CD4-positive, alpha-beta T cell treated with Interleukin-21 for 1 hour (primary cell): ENCODE measurements at regions not wholly inside any gene's neighbourhood (a gene's known extent, or its start where the extent isn't known, plus 50 kb on each side); places are given as distances from the start of the nearest gene placed in this dataset.

Experiments used
- DNase-seq: peaks from one replicate; pipeline ENCODE4 v3.0.0-alpha.2; 2020

- no peak for DNase-seq
Measured at GRCh38 chr5:6873359-6873758, 160.1 kb downstream of the TENT4A start.

- DNase-seq = no peak
Measured at GRCh38 chr5:6875376-6875775, 162.1 kb downstream of the TENT4A start.

- DNase-seq = no peak
Measured at GRCh38 chr5:6877986-6878828, 165.0 kb downstream of the TENT4A start.

- DNase-seq = no peak
Measured at GRCh38 chr5:6885581-6885980, 172.3 kb downstream of the TENT4A start.

GRCh38 chr5:6886866-6887265 lies 173.6 kb downstream of the TENT4A start:
- DNase-seq = no peak

- no peak for DNase-seq
Measured at GRCh38 chr5:6889030-6889429, 175.8 kb downstream of the TENT4A start.

- DNase-seq = no peak
Measured at GRCh38 chr5:6899221-6899620, 186.0 kb downstream of the TENT4A start.

GRCh38 chr5:6900247-6901227 lies 187.3 kb downstream of the TENT4A start:
- no peak for DNase-seq

GRCh38 chr5:6902094-6902493 lies 188.9 kb downstream of the TENT4A start:
- no peak for DNase-seq

GRCh38 chr5:6902597-6902996 lies 189.4 kb downstream of the TENT4A start:
- no peak for DNase-seq

GRCh38 chr5:6903934-6904333 lies 190.7 kb downstream of the TENT4A start:
- no peak for DNase-seq

- no peak for DNase-seq
Measured at GRCh38 chr5:6904860-6905259, 191.6 kb downstream of the TENT4A start.

GRCh38 chr5:6905423-6905822 lies 192.2 kb downstream of the TENT4A start:
- no peak for DNase-seq

- no peak for DNase-seq
Measured at GRCh38 chr5:6905883-6906282, 192.7 kb downstream of the TENT4A start.

GRCh38 chr5:6907320-6907918 lies 194.2 kb downstream of the TENT4A start:
- DNase-seq = no peak

- DNase-seq = no peak
Measured at GRCh38 chr5:6909901-6910300, 196.7 kb downstream of the TENT4A start.

- DNase-seq = no peak
Measured at GRCh38 chr5:6910950-6911349, 197.7 kb downstream of the TENT4A start.

GRCh38 chr5:6914347-6914746 lies 201.1 kb downstream of the TENT4A start:
- no peak for DNase-seq

GRCh38 chr5:6915574-6915973 lies 202.3 kb downstream of the TENT4A start:
- no peak for DNase-seq

GRCh38 chr5:6918255-6918654 lies 205.0 kb downstream of the TENT4A start:
- no peak for DNase-seq

GRCh38 chr5:6920628-6921256 lies 207.5 kb downstream of the TENT4A start:
- DNase-seq = no peak

GRCh38 chr5:6926491-6927038 lies 213.3 kb downstream of the TENT4A start:
- no peak for DNase-seq

- DNase-seq = no peak
Measured at GRCh38 chr5:6936031-6936430, 222.8 kb downstream of the TENT4A start.
